ENCODE measurements at regions not wholly inside any gene's neighbourhood (a gene's known extent, or its start where the extent isn't known, plus 50 kb on each side); places are given as distances from the start of the nearest gene placed in this dataset.

- no peak overlapping the region for H3K27ac ChIP-seq
- H3K4me1 ChIP-seq (ENCODE audit: insufficient read depth) = no peaks in the 10 kb centered on the region
- no peak overlapping the region for H3K4me3 ChIP-seq
- intact Hi-C loops (cut with DNase I) = no loop called here
- no peaks in the 10 kb centered on the region for H3K9me3 ChIP-seq
- H3K27me3 ChIP-seq = no peaks in the 10 kb centered on the region
- H3K36me3 ChIP-seq = no peaks in the 10 kb centered on the region
- no peak for TF ChIP-seq CTCF (IDR thresholded peaks at IDR 0.05)
- no peak for DNase-seq
Observed at GRCh38 chr7:106456329-106456728, 171.5 kb upstream of the NAMPT start.

GRCh38 chr7:106452031-106452851 lies 167.5 kb upstream of the NAMPT start:
- Histone ChIP-seq H3K27me3 (no peaks in the 10 kb centered on the region), H3K4me3 (no peak overlapping the region), H3K36me3 (no peaks in the 10 kb centered on the region), H3K27ac (no peak overlapping the region), H3K4me1 (ENCODE audit: insufficient read depth) (no peaks in the 10 kb centered on the region), H3K9me3 (no peaks in the 10 kb centered on the region)
- TF ChIP-seq CTCF (IDR thresholded peaks at IDR 0.05) (no peak), POLR2A (IDR thresholded peaks at IDR 0.05) (no peak), EP300 (IDR thresholded peaks at IDR 0.05) (no peak)
- no peak for DNase-seq
- intact Hi-C loops (cut with DNase I) = no loop called here
- WGBS, 3 donors = 69 to 75% (median 69%) methylated on average over 5 of the region's 5 CpGs

GRCh38 chr7:106451171-106451570 lies 166.4 kb upstream of the NAMPT start:
- Histone ChIP-seq H3K36me3 (no peaks in the 10 kb centered on the region), H3K4me3 (no peak overlapping the region), H3K9me3 (no peaks in the 10 kb centered on the region), H3K27me3 (no peaks in the 10 kb centered on the region), H3K4me1 (ENCODE audit: insufficient read depth) (no peaks in the 10 kb centered on the region), H3K27ac (no peak overlapping the region)
- intact Hi-C loops (cut with DNase I) = no loop called here
- 82 to 89% (median 87%) methylated on average over 4 of the region's 4 CpGs for WGBS, 3 donors
- TF ChIP-seq POLR2A (IDR thresholded peaks at IDR 0.05) (no peak), EP300 (IDR thresholded peaks at IDR 0.05) (no peak), CTCF (IDR thresholded peaks at IDR 0.05) (no peak)
- no peak for DNase-seq

- Histone ChIP-seq H3K27me3 (no peaks in the 10 kb centered on the region), H3K4me3 (no peak overlapping the region), H3K27ac (no peak overlapping the region), H3K4me1 (ENCODE audit: insufficient read depth) (no peaks in the 10 kb centered on the region), H3K36me3 (no peaks in the 10 kb centered on the region), H3K9me3 (no peaks in the 10 kb centered on the region)
- TF ChIP-seq POLR2A (IDR thresholded peaks at IDR 0.05) (no peak), CTCF (IDR thresholded peaks at IDR 0.05) (no peak), EP300 (IDR thresholded peaks at IDR 0.05) (no peak)
- 55 to 75% (median 63%) methylated on average over 3 of the region's 3 CpGs for WGBS, 3 donors
- intact Hi-C loops (cut with DNase I) = no loop called here
- DNase-seq = no peak
Observed at GRCh38 chr7:106450716-106451115, 165.9 kb upstream of the NAMPT start.
